KOPT-K1 (cell line): ENCODE measurements at regions not wholly inside any gene's neighbourhood (a gene's known extent, or its start where the extent isn't known, plus 50 kb on each side); places are given as distances from the start of the nearest gene placed in this dataset.

Experiments used
- H3K27ac ChIP-seq: fragments of 200-600 bp; sonication (generic); 2 replicates; pipeline ENCODE4 v1.5.1; 2016; ENCODE audit warnings: antibody characterized with exemption, mild to moderate bottlenecking, low read depth, low read length; ENCODE audit not compliant: poor library complexity, severe bottlenecking
- H3K36me3 ChIP-seq: fragments of 200-600 bp; sonication (generic); 2 replicates; pipeline ENCODE4 v1.5.1; 2017; ENCODE audit warnings: antibody characterized with exemption, mild to moderate bottlenecking, low read length, moderate library complexity; ENCODE audit not compliant: insufficient read depth
- H3K9me3 ChIP-seq: fragments of 200-600 bp; sonication (generic); 2 replicates; pipeline ENCODE4 v1.5.1; 2017; ENCODE audit warnings: antibody characterized with exemption, low read length, mild to moderate bottlenecking; ENCODE audit not compliant: insufficient read depth, poor library complexity, severe bottlenecking

- Histone ChIP-seq H3K9me3 (no peaks in the 10 kb centered on the region), H3K27ac (no peak overlapping the region), H3K36me3 (no peaks in the 10 kb centered on the region)
Observed at GRCh38 chr6:41440958-41441357, 105.2 kb upstream of the FOXP4 start.

- Histone ChIP-seq H3K27ac (peak overlapping the region; percentile 30), H3K9me3 (no peaks in the 10 kb centered on the region)
Observed at GRCh38 chr6:41441598-41442351, 104.4 kb upstream of the FOXP4 start.

GRCh38 chr6:41442352-41442672 is 103.9 kb upstream of the FOXP4 start:
- H3K9me3 ChIP-seq = no peaks in the 10 kb centered on the region
- H3K36me3 ChIP-seq = no peaks in the 10 kb centered on the region
- peak overlapping the region; percentile 30 for H3K27ac ChIP-seq

More at GRCh38 chr6:41441598-41442351, 104.4 kb upstream of the FOXP4 start:
- no peaks in the 10 kb centered on the region for H3K36me3 ChIP-seq

- no peaks in the 10 kb centered on the region for H3K9me3 ChIP-seq
- H3K27ac ChIP-seq = no peak overlapping the region
- no peaks in the 10 kb centered on the region for H3K36me3 ChIP-seq
Observed at GRCh38 chr6:41442800-41443501, 103.2 kb upstream of the FOXP4 start.

GRCh38 chr6:41443616-41444525 is 102.3 kb upstream of the FOXP4 start:
- H3K9me3 ChIP-seq = no peaks in the 10 kb centered on the region
- H3K36me3 ChIP-seq = no peaks in the 10 kb centered on the region
- H3K27ac ChIP-seq = no peak overlapping the region

GRCh38 chr6:41445261-41445660 is 100.9 kb upstream of the FOXP4 start:
- H3K27ac ChIP-seq = no peak overlapping the region
- no peaks in the 10 kb centered on the region for H3K9me3 ChIP-seq
- no peaks in the 10 kb centered on the region for H3K36me3 ChIP-seq

- Histone ChIP-seq H3K9me3 (no peaks in the 10 kb centered on the region), H3K36me3 (no peaks in the 10 kb centered on the region), H3K27ac (no peak overlapping the region)
Observed at GRCh38 chr6:41446132-41446531, 100.0 kb upstream of the FOXP4 start.

GRCh38 chr6:41446907-41447545 is 99.2 kb upstream of the FOXP4 start:
- no peaks in the 10 kb centered on the region for H3K36me3 ChIP-seq
- no peak overlapping the region for H3K27ac ChIP-seq
- H3K9me3 ChIP-seq = no peaks in the 10 kb centered on the region

- no peaks in the 10 kb centered on the region for H3K36me3 ChIP-seq
- no peak overlapping the region for H3K27ac ChIP-seq
- H3K9me3 ChIP-seq = no peaks in the 10 kb centered on the region
Observed at GRCh38 chr6:41448256-41448655, 97.9 kb upstream of the FOXP4 start.

- H3K9me3 ChIP-seq = no peaks in the 10 kb centered on the region
- H3K36me3 ChIP-seq = no peaks in the 10 kb centered on the region
- no peak overlapping the region for H3K27ac ChIP-seq
Observed at GRCh38 chr6:41449399-41450245, 96.6 kb upstream of the FOXP4 start.

GRCh38 chr6:41450581-41450980 is 95.6 kb upstream of the FOXP4 start:
- no peaks in the 10 kb centered on the region for H3K9me3 ChIP-seq
- H3K27ac ChIP-seq = no peak overlapping the region
- H3K36me3 ChIP-seq = no peaks in the 10 kb centered on the region

- no peaks in the 10 kb centered on the region for H3K9me3 ChIP-seq
- no peak overlapping the region for H3K27ac ChIP-seq
- no peaks in the 10 kb centered on the region for H3K36me3 ChIP-seq
Observed at GRCh38 chr6:41451039-41451438, 95.1 kb upstream of the FOXP4 start.

- no peaks in the 10 kb centered on the region for H3K36me3 ChIP-seq
- H3K9me3 ChIP-seq = no peaks in the 10 kb centered on the region
- H3K27ac ChIP-seq = no peak overlapping the region
Observed at GRCh38 chr6:41451515-41452163, 94.5 kb upstream of the FOXP4 start.

GRCh38 chr6:41452763-41453162 is 93.4 kb upstream of the FOXP4 start:
- Histone ChIP-seq H3K9me3 (no peaks in the 10 kb centered on the region), H3K27ac (no peak overlapping the region), H3K36me3 (no peaks in the 10 kb centered on the region)
